HG02763 (cell line): ENCODE measurements at regions not wholly inside any gene's neighbourhood (a gene's known extent, or its start where the extent isn't known, plus 50 kb on each side); places are given as distances from the start of the nearest gene placed in this dataset.
A peak's percentile ranks its signal among the peaks of the same experiment; 100 is the strongest.
"Not testable (repeated sequence)": the region's sequence is repeated elsewhere in the genome, so short reads cannot be mapped to it uniquely, and the experiment has no call there.

Source experiments
- ATAC-seq: cut with Tn5 transposase; IDR thresholded peaks from one replicate; pipeline ENCODE4 v1.9.1; 2021; ENCODE audit warnings: mild to moderate bottlenecking, moderate library complexity; ENCODE audit not compliant: unreplicated experiment

DNA sequence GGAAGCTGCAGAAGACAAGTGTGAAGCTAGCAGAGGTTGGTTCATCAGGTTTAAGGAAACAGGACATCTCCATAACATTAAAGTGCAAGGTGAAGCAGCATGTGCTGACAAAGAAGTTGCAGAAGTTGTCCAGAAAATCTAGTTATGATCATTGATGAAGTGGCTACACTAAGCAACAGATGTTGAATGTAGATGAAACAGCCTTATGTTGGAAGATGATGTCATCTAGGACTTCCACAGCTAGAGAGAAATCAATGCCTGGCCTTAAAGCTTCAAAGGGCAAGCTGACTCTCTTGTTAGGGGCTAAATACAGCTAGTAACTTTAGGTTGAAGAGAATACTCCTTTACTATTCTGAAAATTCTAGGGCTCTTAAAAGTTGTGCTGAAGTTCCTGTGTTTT is 340.2 kb upstream of the SOX9 start:
- ATAC-seq: no peak

DNA sequence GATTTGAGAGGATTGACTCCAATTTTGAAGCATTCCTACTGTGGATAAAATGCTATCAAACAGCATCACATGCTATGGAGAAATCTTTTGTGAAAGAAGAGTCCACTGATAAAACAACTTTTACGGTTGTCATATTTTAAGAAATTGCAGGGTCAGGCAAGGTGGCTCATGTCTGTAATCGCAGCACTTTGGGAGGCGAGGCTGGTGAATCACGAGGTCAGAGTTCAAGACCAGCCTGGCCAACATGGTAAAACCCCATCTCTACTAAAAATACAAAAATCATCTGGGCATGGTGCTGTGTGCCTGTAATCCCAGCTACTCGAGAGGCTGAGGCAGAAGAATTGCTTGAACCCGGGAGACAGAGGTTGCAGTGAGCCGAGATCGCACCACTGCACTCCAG is 338.8 kb upstream of the SOX9 start:
- not testable (repeated sequence) for ATAC-seq

DNA sequence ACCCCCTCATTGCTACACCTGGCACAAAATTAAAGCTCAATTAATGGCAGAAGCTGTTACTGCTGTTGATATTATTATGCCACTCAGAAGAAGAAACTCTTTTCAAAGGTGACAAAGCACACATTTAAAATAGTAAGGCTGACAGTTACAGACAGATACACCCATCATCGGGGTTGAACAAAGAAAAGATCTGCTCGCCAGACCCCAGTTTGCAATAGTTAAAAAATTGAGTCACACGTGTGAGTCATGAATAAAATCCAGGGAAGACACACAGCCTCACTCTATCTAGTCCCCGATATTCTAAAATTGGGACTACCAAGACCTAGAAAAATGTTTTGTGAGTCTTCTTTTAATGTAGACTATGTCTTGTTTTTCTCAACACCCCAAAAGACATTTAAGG is 330.0 kb upstream of the SOX9 start:
- no peak for ATAC-seq

DNA sequence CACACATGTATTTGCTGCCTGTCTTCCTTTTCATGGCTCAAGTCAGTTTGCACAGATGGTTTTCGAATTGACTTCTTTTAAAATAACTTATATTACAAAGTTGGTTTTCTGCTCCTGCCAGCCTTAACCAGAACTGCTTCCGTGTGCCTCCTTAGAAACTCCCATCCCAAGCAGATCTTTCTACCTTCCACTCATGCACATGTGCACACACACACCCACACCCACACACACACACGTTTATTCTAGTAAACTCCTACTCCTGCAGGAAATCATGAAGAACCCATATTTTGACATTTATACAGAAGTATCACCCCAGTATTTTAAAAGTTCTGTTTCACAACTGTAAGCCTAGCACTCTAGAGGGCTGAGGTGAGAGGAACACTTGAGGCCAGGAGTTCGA is 329.5 kb upstream of the SOX9 start:
- ATAC-seq: no peak

DNA sequence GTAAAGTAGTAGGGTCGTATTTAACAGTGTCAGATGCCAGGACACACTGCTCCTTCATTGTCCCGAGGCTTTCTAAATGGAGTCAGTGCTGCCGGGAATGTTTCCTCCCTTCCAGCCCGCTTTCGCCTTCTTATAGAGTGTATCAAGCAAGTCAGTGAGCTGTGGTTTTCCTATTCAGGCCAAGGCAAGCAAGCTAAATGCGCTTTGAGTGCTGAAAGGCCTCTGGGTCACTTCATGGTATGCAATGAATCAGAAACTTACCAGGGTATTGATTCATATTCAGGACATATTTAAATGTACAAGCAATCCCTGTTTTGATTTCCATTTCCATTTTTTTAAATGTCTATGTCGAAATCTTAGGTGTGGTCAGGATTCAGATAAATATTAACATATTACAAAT is 327.9 kb upstream of the SOX9 start:
- ATAC-seq: no peak

DNA sequence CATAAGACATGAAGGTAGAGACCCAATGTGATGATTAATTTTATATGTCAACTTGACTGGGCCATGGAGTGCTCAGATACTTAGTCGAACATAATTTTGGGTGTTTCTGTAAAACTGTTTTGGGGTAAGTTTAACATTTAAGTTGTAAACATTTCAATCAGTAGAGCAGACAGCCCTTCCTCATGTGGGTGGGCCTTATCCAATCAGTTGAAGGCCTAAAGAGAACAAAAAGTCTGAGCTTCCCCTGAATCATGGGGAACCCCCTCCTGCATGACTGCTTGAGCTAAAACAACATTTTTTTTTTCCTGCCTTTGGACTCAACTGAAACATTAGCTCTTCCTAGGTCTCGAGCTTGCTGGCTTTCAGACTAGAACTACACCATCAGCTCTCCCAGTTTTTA is 327.3 kb upstream of the SOX9 start:
- ATAC-seq: no peak

DNA sequence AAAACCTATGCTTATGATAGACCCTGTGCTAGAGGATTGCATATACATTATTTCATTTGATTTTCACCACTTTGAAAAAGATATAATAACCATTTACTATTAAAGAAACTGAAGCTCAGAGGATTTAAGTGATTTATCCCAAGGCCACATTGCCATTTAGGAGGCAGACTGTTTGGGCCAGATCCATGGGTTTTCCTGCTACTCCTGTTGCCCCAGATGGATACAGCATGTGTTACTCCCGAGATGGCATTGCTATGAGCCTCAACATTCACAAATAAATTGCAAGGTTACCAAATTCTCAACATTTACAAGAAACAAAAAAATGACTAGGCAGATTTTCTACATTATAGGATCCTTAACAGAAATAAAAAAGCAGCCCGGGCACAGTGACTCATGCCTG is 322.1 kb upstream of the SOX9 start:
- no peak for ATAC-seq

DNA sequence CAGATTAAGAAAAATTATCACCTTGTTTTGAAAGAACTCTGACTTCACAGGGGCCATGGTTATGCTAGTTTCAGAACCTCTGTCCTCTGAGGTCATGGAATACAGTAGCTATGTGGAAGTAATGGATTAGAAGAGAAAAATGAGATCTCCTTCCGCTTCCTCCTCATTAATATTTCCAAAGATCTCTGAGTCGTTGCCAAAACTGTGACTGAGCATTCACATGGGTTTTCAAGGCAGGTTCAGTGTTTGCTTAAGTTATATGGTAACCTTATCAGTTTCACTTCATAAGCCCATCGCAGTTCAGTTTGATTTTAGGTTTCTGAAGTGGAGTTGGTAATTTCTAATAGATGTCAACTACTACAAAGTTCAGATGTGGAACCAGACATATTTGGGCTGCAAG is 321.2 kb upstream of the SOX9 start:
- ATAC-seq: no peak

DNA sequence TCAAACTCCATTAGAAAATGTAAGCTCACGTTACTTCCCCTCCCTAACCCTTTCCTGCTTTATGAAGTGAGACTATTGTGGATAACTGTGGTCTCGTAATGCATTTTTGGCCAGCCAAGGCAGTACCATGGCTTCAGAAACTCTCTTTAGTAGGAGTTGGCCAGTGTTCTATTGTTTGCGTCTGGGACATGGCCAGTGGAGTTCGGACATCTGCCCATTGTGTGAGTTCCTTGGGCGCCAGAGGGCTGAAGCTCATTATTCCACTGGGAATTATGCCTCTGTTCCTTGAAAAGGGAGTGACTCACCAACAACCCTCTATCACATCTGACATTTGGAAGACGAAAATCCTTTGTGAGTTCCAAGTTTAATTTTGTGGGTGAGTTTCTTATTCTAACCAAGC is 319.5 kb upstream of the SOX9 start:
- no peak for ATAC-seq

DNA sequence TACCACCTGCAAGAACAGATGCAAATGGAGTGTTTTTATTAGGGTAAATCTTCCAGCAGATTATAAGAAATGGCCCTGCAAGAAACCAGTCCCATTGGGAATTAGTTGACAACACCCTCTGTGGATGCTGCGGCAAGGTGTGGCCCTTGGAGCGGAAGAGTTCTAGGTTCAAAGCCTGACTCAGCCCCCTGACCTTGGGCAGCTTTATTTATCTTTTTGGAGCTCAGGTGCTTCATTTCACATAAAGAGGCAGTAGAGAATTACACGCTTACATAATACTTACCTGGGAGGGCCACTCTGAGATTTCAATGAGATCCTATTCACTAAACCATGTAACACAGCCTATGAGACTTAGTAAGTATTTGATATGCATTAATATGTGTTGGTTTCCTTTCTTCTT is 318.2 kb upstream of the SOX9 start:
- no peak for ATAC-seq

DNA sequence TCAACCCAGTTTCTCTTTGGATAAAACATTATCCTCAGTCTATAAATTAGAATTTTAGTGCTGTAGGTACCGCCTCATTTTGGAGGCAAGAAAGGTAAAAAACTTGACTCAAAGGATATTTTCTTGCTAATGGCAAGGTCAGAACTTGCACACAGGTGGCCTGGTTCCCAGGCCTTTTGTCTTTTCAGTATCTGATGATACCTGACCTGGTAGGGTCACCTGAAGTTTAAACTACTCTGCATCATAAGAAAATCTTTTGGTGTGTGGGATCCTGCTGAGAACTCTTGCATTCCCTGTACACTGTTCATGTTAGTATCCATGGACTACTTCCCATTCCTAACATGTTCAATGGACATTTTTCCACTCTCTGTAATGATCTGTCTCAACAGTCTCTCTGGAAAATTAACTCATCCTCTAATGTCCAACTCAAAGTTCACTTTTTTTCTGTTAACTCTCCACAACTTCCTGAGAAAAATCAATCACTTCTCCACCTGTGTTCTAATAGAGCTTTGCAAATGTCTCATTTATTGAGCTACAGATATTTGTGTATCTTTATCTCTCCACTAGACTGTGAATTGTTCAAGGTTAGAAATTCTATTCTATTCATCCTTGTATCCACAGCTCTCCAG is 317.1 kb upstream of the SOX9 start:
- ATAC-seq: no peak

DNA sequence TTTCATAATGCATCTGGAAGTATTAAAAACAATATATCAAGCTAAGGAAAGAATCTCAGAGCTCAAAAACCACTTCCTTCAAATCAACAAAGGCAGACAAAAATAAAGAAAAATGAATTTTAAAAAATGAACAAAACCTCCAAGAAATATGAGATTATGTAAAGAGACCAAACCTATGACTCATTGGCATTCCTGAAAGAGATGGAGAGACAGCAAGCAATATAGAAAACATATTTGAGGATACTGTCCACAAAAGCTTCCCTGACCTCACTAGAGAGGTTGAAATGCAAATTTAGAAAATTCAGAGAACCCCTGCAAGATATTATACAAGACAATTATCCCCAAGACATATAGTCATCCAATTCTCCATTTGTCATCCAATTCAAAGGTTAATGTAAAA is 311.3 kb upstream of the SOX9 start:
- ATAC-seq: no peak

DNA sequence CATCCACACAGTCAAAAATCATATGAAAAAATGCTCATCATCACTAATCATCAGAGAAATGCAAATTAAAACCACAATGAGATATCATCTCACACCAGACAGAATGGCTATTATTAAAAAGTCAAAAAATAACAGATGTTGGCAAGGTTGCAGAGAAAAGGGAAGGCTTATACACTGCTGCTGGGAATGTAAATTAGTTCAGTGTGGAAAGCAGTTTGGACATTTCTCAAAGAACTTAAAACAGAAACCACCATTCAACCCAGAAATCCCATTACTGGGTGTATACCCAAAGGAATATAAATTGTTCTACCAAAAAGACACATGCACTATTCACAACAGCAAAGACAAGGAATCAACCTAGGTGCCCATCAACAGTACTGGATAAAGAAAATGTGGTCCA is 307.0 kb upstream of the SOX9 start:
- ATAC-seq: not testable (repeated sequence)

DNA sequence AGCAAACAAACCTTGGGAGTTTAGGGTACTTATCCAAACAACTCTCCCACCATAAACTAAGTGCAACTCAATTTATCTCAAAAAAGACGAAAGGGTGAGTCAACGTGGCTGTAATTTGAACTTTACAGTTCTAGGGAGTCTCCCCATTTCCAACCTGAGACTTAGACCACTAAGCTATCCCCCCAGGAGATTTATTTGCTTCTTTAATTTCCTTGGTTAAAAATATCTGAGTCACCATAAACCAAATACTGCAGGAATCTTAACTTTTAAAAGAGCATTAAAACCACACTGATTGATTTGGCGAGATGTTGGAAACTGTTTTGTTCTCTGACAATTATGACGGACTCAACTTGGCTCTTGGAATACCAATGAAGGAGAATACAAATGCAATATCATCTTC is 299.3 kb upstream of the SOX9 start:
- ATAC-seq: no peak

DNA sequence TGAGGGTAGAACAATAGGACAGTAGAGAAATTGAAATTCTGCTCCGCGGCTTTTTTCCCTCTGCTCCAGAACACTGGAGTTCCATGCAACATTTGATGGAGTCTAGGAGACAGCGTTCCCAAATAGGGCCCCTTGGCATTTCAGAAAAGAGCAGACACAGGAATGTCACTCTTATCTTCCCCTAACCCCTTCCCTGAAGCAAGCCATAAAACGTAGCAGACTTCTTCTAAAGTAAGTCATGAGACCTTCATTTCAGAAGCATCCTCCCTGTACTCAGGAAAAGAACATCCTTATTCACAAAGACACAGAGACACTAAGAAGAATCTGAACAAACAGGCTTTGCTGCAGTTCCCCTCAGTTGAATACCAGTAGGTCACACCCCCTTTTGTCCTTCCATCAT is 296.1 kb upstream of the SOX9 start:
- no peak for ATAC-seq

DNA sequence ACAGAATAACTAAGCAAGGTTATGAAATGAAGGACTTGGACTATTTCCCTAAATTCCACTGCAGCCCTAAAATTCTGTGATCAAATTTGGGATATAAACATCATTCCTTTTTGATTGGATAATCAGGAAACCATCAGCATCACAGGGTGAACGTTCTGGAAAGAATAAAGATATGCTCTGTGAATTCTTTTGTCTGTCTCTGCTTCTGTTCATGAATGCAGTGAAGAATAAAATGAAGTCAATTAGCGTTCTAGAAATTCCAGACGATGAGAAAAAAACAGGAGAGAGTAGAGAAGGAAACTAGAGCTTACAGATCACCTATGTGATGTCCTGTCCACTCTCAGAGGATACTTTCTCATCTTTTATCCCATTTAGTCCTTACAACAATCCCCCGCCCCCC is 295.1 kb upstream of the SOX9 start:
- no peak for ATAC-seq

DNA sequence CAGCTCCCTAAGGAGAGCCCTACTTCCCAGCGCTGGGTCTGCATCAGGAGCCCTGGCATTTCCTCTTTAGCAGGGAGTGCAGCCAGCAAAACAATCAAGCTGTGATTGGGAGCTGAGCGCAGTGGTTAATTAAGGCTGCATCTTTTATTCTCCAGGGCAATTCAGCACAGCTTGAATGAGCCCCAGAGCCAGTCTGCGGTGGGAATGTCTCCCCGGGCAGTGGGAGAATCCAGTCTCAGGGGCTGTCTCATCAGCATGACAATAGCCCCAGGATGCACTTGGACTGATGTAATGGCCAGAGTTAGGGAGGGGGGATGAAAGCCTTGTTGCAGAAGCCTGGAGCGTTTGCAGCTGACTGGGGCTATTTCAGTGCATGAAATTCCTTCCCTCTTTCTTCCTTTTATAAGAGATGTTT is 292.6 kb upstream of the SOX9 start:
- ATAC-seq: no peak

DNA sequence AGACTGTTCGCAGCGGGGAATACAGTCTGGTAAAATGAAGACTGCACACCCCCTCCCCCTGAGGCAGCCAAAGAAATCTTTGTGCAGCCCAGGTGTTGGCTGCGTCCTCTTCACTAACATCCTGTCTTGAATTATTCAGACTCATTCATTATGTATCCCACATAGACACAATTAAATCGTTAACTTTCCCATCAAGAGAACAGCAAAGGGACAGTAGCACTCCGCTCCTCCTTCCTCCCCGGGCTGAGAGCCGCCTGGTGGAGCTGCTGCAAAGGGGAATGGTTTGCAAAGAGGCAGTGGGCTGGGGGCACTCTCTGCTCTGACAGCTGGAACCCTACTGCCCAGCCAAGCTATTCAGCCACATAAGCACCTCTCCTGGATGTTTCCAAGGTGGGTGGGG is 290.0 kb upstream of the SOX9 start:
- ATAC-seq: no peak

DNA sequence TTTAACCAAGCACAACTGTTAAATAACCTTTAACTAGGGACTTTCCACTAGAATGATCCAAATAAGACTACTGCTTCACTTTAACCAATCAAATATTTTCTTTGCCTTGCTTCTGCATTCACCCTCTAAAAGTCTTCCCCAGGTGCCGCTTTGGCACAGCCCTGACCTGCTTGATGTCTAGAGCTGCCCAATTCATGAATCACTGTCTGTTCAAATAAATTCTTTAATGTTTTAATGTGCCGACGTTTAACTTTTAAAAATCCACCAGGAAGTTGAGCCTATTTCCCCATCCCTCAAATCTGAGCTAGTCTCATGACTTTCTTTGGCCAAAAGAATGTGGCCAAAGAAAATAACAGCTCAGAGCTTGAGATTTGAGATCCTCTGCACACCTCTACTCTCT is 277.8 kb upstream of the SOX9 start:
- ATAC-seq: no peak

DNA sequence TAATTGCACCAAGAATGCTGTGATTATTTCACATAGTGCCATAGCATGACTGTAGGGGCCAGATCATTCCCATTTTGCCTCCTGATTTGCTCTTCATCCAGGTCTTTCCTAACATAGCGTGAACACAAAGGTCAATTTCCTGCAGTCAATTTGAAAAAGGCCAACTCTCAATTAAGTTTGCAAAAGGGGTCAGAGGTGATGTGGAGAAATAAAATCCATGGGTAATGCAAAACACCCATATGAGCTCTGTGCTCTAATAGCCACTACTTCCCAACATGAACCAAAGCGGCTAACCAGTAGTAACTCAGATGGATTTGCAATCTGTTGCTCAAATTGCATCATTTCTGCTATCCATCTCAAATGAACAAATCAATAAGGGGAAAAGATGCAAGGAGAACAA is 275.5 kb upstream of the SOX9 start:
- ATAC-seq: no peak

DNA sequence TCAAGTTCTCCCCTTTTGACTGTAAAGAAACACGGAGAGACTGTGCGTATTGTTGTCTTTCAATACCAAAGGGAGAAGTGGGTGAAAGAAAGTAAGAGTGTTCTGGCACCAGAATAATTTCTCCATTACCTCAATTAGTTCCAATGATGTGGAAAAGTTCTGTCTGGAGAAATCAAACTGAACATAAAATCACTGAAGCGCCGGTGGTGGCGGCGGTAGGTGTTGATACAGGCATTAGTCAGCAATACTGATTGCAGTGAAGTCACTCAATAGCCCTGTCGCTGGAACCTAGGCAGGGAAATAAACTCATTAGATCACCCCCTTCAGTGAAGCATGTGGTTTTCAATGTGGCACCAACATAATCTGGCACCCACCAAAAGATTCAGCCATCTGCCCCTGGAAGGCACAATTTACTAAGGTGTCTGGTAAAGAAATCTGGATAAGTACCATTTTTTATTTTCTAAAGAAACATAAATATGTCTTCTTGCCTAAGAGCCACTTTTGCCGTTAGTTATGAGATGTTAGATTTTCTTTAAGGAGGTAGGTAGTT is 274.2 kb upstream of the SOX9 start:
- no peak for ATAC-seq

DNA sequence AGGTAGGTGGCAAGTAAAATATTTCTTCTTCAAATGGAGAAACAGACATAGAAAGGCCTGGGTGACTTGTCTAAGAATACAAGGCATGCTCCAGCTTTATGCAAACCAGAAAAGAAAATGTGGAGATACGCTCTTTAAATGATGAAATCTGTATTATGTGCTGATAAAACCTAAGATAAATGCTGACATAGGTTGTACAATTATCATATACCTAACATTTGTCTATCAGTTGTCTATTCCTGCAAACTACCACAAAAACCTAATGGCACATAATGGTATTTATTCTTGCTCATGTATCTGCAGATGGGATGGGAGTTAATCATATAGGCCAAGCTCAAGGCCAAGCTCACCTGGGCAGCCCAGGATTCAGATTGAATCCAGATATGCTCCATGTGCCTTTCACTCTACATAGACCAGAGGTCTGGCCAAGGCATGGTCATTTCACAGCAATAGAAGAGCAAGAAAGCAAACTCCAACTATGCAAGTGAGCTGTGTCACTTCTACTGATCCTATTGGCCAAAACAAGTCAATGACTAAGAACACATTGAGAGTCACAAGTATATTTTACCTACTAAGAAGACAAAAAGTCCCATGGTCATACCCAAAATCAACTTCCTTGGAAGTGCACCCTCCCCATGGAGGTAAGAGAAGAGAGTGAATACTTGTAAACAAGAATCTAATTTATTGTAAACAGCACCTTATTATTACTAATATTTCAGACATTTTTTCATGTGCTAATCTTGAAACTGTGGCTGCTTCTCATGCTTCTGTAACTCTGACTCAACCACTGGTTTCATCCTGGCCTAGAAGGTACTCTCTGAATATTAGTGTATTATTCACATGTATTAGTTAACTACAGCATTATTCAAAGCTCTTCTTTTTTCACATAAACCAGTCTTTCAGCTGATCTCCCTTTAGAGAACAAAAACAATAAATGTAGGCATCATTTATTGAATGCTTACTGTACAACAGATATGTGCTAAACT is 270.7 kb upstream of the SOX9 start:
- ATAC-seq: peak; percentile 38
